Activated CD4-positive, alpha-beta memory T cell treated with anti-CD3 and anti-CD28 coated beads for 36 hours (primary cell): ENCODE measurements at regions not wholly inside any gene's neighbourhood (a gene's known extent, or its start where the extent isn't known, plus 50 kb on each side); places are given as distances from the start of the nearest gene placed in this dataset.

Experiments
- CTCF ChIA-PET: fragments of 350-600 bp; sonication (Branson Sonifier 250); formaldehyde crosslinking; loops from one replicate; lab custom pipeline; 2021; ENCODE audit warnings: antibody characterized with exemption, inconsistent platforms; lab: Charles Lee
- POLR2A ChIA-PET: fragments of 350-600 bp; sonication (Branson Sonifier 250); formaldehyde crosslinking; loops from one replicate; lab custom pipeline; 2021; ENCODE audit warnings: antibody characterized with exemption; lab: Charles Lee
- DNase-seq: peaks from one replicate; pipeline ENCODE4 v3.0.0-alpha.2; 2020
- H3K27ac Mint-ChIP-seq: one replicate; pipeline ENCODE4 v1.8.0; 2021; ENCODE audit warnings: mixed read lengths
- H3K27me3 Mint-ChIP-seq: one replicate; pipeline ENCODE4 v1.8.0; 2021; ENCODE audit warnings: mixed read lengths
- H3K36me3 Mint-ChIP-seq: one replicate; pipeline ENCODE4 v1.8.0; 2021; ENCODE audit warnings: mixed read lengths
- H3K4me1 Mint-ChIP-seq: one replicate; pipeline ENCODE4 v1.8.0; 2021; ENCODE audit warnings: low read depth, mixed read lengths
- H3K4me3 Mint-ChIP-seq: one replicate; pipeline ENCODE4 v1.8.0; 2021; ENCODE audit warnings: mild to moderate bottlenecking, mixed read lengths
- H3K9me3 Mint-ChIP-seq: one replicate; pipeline ENCODE4 v1.8.0; 2021; ENCODE audit warnings: mixed read lengths
- intact Hi-C: fragments of 100-400 bp; cut with micrococcal nuclease; formaldehyde crosslinking; loops from one replicate; pipeline ENCODE4 v1.15.1; 2023

DNA sequence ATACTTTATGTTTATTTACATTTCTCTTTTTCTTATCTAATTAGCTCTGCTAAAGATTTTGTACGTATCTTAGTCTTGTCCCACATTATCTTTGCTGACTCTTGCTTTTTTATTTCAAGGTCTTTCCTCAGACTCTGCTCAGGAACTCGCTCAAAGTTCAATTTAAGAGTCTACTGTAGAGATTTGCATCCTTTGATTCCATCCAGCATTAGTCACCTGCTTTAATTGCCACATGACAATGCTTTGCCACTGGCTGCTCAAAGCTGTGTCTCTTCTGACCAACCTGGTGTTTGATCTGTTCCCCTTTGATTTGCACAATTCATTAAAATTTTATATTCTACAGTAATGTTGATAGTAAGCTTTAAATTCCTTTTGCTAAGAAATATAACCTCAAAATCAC, 157.9 kb upstream of the FREM2 start:
- Mint-ChIP-seq H3K27me3 (no peaks in the 10 kb centered on the region), H3K36me3 (no peaks in the 10 kb centered on the region), H3K9me3 (no peaks in the 10 kb centered on the region), H3K4me3 (no peak overlapping the region), H3K27ac (no peak overlapping the region), H3K4me1 (no peaks in the 10 kb centered on the region)
- ChIA-PET POLR2A (no interaction called here), CTCF (no interaction called here)
- intact Hi-C loops = no loop called here
- DNase-seq = no peak

GRCh38 chr13:38530492-38530891, 156.4 kb upstream of the FREM2 start:
- Mint-ChIP-seq H3K27ac (no peak overlapping the region), H3K9me3 (no peaks in the 10 kb centered on the region), H3K4me3 (no peak overlapping the region), H3K36me3 (no peaks in the 10 kb centered on the region), H3K27me3 (no peaks in the 10 kb centered on the region), H3K4me1 (no peaks in the 10 kb centered on the region)
- no peak for DNase-seq
- POLR2A ChIA-PET = no interaction called here
- CTCF ChIA-PET = no interaction called here
- intact Hi-C loops = no loop called here

DNA sequence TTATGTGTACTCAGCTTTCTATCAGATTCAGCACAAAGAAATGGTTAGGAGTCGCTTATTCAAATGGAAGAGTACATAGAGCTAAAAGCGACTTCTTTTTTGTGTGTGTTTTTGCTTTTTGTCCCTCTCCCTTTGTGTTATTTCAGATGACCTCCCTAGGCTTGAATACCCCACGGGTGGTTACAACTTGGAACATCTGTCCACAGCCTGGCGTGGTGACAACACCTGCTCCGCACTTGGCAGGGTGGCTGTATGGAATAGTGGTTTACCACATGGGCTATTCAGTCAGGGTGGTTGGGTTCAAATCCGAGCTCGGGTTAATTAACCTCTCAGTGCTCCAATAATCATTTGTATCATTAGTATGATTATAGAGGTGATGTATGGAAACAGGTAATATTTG, 151.6 kb upstream of the FREM2 start:
- Mint-ChIP-seq H3K27me3 (no peaks in the 10 kb centered on the region), H3K4me1 (no peaks in the 10 kb centered on the region), H3K27ac (no peak overlapping the region), H3K9me3 (no peaks in the 10 kb centered on the region), H3K4me3 (no peak overlapping the region), H3K36me3 (no peaks in the 10 kb centered on the region)
- no peak for DNase-seq
- POLR2A ChIA-PET = no interaction called here
- intact Hi-C loops = no loop called here
- CTCF ChIA-PET = interaction anchor here (0.5 kb wide), 1 partner anchor 14 kb away, joined by 3 read pairs; no protein-coding TSS in a partner anchor

DNA sequence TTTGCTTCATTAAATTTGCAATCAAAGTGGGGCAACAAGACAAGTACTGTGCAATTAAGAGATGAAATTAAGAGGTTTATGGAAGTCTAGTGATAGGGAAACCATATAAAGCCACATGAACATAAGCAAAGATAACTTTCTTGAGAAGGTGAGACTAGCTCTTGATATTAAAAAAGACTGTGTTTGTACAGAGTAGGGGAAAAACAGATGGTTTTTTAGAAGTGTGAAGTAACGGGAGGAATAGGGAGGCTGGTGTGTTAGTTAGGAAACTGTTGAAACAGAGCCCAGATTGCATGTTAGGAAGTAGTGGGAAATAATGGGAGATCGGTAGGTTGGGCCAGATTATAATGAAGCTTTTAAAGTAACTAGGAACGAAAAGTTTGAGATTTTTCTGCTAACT, 149.8 kb upstream of the FREM2 start:
- H3K4me3 Mint-ChIP-seq = no peak overlapping the region
- no peak for DNase-seq
- ChIA-PET CTCF (no interaction called here), POLR2A (no interaction called here)
- no peaks in the 10 kb centered on the region for H3K9me3 Mint-ChIP-seq
- H3K27ac Mint-ChIP-seq = no peak overlapping the region
- no peaks in the 10 kb centered on the region for H3K4me1 Mint-ChIP-seq
- intact Hi-C loops = no loop called here
- H3K36me3 Mint-ChIP-seq = no peaks in the 10 kb centered on the region
- H3K27me3 Mint-ChIP-seq = no peaks in the 10 kb centered on the region

DNA sequence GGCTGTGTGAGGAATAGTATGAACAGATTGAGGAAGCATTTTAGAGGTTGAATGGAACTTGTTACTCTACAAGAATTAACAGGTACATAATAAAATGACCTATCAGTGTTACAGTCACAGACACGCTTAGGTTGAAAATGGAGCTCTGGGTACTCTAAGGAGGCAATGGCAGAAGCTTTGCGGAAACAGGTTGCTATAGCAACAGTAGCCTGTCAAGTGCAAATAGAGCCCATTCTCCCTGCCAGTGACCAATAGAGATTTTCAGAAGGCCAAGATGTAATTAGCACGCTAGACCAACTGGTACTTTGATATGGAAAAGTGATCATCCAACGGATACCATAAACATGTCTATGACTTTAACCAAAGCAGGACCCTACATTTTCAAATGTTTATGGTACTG, 148.5 kb upstream of the FREM2 start:
- no peaks in the 10 kb centered on the region for H3K36me3 Mint-ChIP-seq
- no peak overlapping the region for H3K4me3 Mint-ChIP-seq
- no peak overlapping the region for H3K27ac Mint-ChIP-seq
- POLR2A ChIA-PET = no interaction called here
- DNase-seq = no peak
- no peaks in the 10 kb centered on the region for H3K4me1 Mint-ChIP-seq
- CTCF ChIA-PET = no interaction called here
- intact Hi-C loops = no loop called here
- no peaks in the 10 kb centered on the region for H3K27me3 Mint-ChIP-seq
- H3K9me3 Mint-ChIP-seq = no peaks in the 10 kb centered on the region

GRCh38 chr13:38539632-38540031, 147.2 kb upstream of the FREM2 start:
- no peak overlapping the region for H3K27ac Mint-ChIP-seq
- no peak overlapping the region for H3K4me3 Mint-ChIP-seq
- H3K9me3 Mint-ChIP-seq = no peaks in the 10 kb centered on the region
- ChIA-PET POLR2A (no interaction called here), CTCF (no interaction called here)
- no peaks in the 10 kb centered on the region for H3K4me1 Mint-ChIP-seq
- H3K36me3 Mint-ChIP-seq = no peaks in the 10 kb centered on the region
- H3K27me3 Mint-ChIP-seq = no peaks in the 10 kb centered on the region
- no peak for DNase-seq
- intact Hi-C loops = no loop called here

- CTCF ChIA-PET = no interaction called here
- Mint-ChIP-seq H3K36me3 (no peaks in the 10 kb centered on the region), H3K4me1 (no peaks in the 10 kb centered on the region), H3K27ac (no peak overlapping the region), H3K4me3 (no peak overlapping the region), H3K27me3 (no peaks in the 10 kb centered on the region), H3K9me3 (no peaks in the 10 kb centered on the region)
- POLR2A ChIA-PET = no interaction called here
- intact Hi-C loops = no loop called here
- DNase-seq = no peak
Measured at GRCh38 chr13:38542601-38543000, 144.3 kb upstream of the FREM2 start.

DNA sequence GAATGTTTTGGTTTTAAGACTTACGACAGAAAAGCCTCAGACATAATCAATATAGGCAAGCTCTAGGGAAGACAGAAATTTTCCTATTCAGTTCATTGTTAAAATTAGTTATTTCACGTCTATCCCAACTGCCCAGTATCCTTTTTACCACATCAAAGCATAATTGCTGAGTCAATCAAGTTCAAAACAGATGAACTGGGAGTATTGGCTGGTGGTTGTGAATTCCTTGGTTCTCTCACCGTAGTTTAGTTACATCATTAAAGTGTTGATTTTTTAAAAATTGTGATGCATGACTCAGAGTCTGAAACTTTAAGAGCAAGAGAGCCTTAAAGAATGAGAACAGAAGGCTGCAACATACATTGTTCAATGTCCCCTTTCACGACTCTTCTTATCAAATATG, 143.3 kb upstream of the FREM2 start:
- Mint-ChIP-seq H3K27ac (no peak overlapping the region), H3K27me3 (no peaks in the 10 kb centered on the region), H3K9me3 (peaks cover 3% of the 10 kb centered on the region), H3K4me1 (no peaks in the 10 kb centered on the region), H3K4me3 (no peak overlapping the region), H3K36me3 (no peaks in the 10 kb centered on the region)
- CTCF ChIA-PET = no interaction called here
- intact Hi-C loops = no loop called here
- POLR2A ChIA-PET = no interaction called here
- no peak for DNase-seq

DNA sequence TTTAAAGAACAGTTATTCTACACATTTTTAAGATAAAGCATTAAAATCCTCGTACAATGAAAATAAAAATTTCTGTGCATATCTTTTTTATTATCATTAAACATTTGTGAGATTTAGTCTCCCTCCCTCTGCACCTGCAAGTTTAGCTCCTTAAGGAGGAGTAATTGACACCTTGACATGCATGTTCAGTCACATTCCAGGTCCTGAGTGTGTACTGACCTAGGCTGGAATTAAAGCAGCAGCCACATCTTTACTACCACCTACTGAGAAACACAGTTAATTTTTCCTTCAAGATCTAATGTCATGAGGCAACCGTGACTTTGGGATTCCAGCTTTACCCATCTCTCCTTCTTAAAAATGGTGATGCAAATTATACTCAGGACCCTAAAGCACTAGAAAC, 123.1 kb upstream of the FREM2 start:
- Mint-ChIP-seq H3K27ac (no peak overlapping the region), H3K36me3 (no peaks in the 10 kb centered on the region), H3K9me3 (no peaks in the 10 kb centered on the region), H3K27me3 (no peaks in the 10 kb centered on the region), H3K4me3 (no peak overlapping the region), H3K4me1 (no peaks in the 10 kb centered on the region)
- ChIA-PET POLR2A (no interaction called here), CTCF (no interaction called here)
- DNase-seq = no peak
- intact Hi-C loops = no loop called here

GRCh38 chr13:38564256-38565150, 122.4 kb upstream of the FREM2 start:
- Mint-ChIP-seq H3K4me3 (no peak overlapping the region), H3K36me3 (no peaks in the 10 kb centered on the region), H3K27me3 (no peaks in the 10 kb centered on the region), H3K27ac (no peak overlapping the region), H3K9me3 (no peaks in the 10 kb centered on the region), H3K4me1 (no peaks in the 10 kb centered on the region)
- ChIA-PET CTCF (no interaction called here), POLR2A (no interaction called here)
- no peak for DNase-seq
- intact Hi-C loops = no loop called here

- ChIA-PET CTCF (no interaction called here), POLR2A (no interaction called here)
- intact Hi-C loops = no loop called here
Measured at GRCh38 chr13:38566023-38566422, 120.9 kb upstream of the FREM2 start.

GRCh38 chr13:38566519-38566918, 120.4 kb upstream of the FREM2 start:
- POLR2A ChIA-PET = no interaction called here

More at GRCh38 chr13:38566023-38566422, 120.9 kb upstream of the FREM2 start:
- Mint-ChIP-seq H3K27ac (no peak overlapping the region), H3K36me3 (no peaks in the 10 kb centered on the region), H3K4me1 (no peaks in the 10 kb centered on the region), H3K4me3 (no peak overlapping the region), H3K9me3 (no peaks in the 10 kb centered on the region), H3K27me3 (no peaks in the 10 kb centered on the region)
- DNase-seq = no peak

GRCh38 chr13:38570706-38571105, 116.2 kb upstream of the FREM2 start:
- POLR2A ChIA-PET = no interaction called here
- H3K4me3 Mint-ChIP-seq = no peak overlapping the region

More at GRCh38 chr13:38566519-38566918, 120.4 kb upstream of the FREM2 start:
- H3K9me3 Mint-ChIP-seq = no peaks in the 10 kb centered on the region
- no peaks in the 10 kb centered on the region for H3K4me1 Mint-ChIP-seq
- no peak overlapping the region for H3K4me3 Mint-ChIP-seq
- intact Hi-C loops = no loop called here
- H3K36me3 Mint-ChIP-seq = no peaks in the 10 kb centered on the region
- no peak for DNase-seq
- no peak overlapping the region for H3K27ac Mint-ChIP-seq
- H3K27me3 Mint-ChIP-seq = no peaks in the 10 kb centered on the region
- CTCF ChIA-PET = no interaction called here

More at GRCh38 chr13:38570706-38571105, 116.2 kb upstream of the FREM2 start:
- no peaks in the 10 kb centered on the region for H3K4me1 Mint-ChIP-seq
- no peaks in the 10 kb centered on the region for H3K36me3 Mint-ChIP-seq
- no peak overlapping the region for H3K27ac Mint-ChIP-seq
- H3K27me3 Mint-ChIP-seq = no peaks in the 10 kb centered on the region
- DNase-seq = no peak
- CTCF ChIA-PET = no interaction called here
- no peaks in the 10 kb centered on the region for H3K9me3 Mint-ChIP-seq
- intact Hi-C loops = no loop called here
